CD4-positive, alpha-beta T cell treated with Interleukin-6 at 100 ng/mL for 8 hours (primary cell): ENCODE measurements at regions not wholly inside any gene's neighbourhood (a gene's known extent, or its start where the extent isn't known, plus 50 kb on each side); places are given as distances from the start of the nearest gene placed in this dataset.
"Not testable (repeated sequence)": the region's sequence is repeated elsewhere in the genome, so short reads cannot be mapped to it uniquely, and the experiment has no call there.

Experiments
- DNase-seq: peaks from one replicate; pipeline ENCODE4 v3.0.0-alpha.2; 2020; ENCODE audit warnings: mixed read lengths, low spot score

- DNase-seq: no peak
Observed at GRCh38 chrX:39472161-39472560, 625.6 kb downstream of the BCOR start.

- DNase-seq: no peak
Observed at GRCh38 chrX:39473812-39474211, 623.9 kb downstream of the BCOR start.

GRCh38 chrX:39475372-39475771, 622.4 kb downstream of the BCOR start:
- DNase-seq: no peak

- DNase-seq: no peak
Observed at GRCh38 chrX:39476604-39477021, 621.1 kb downstream of the BCOR start.

- no peak for DNase-seq
Observed at GRCh38 chrX:39477031-39477761, 620.6 kb downstream of the BCOR start.

- DNase-seq: peak; percentile 10
Observed at GRCh38 chrX:39477762-39478120, 620.0 kb downstream of the BCOR start.

GRCh38 chrX:39479856-39480255, 617.9 kb downstream of the BCOR start:
- no peak for DNase-seq

GRCh38 chrX:39480963-39481362, 616.8 kb downstream of the BCOR start:
- no peak for DNase-seq

GRCh38 chrX:39481621-39482020, 616.1 kb downstream of the BCOR start:
- DNase-seq: no peak

GRCh38 chrX:39484159-39485068, 613.3 kb downstream of the BCOR start:
- no peak for DNase-seq

- no peak for DNase-seq
Observed at GRCh38 chrX:39487166-39487968, 610.4 kb downstream of the BCOR start.

GRCh38 chrX:39487969-39488330, 609.8 kb downstream of the BCOR start:
- DNase-seq: no peak

- peak; percentile 68 for DNase-seq
Observed at GRCh38 chrX:39491548-39492297, 606.0 kb downstream of the BCOR start.

- no peak for DNase-seq
Observed at GRCh38 chrX:39492497-39493162, 605.1 kb downstream of the BCOR start.

- no peak for DNase-seq
Observed at GRCh38 chrX:39493168-39493567, 604.6 kb downstream of the BCOR start.

GRCh38 chrX:39497117-39497516, 600.6 kb downstream of the BCOR start:
- not testable (repeated sequence) for DNase-seq

GRCh38 chrX:39497702-39498265, 600.0 kb downstream of the BCOR start:
- no peak for DNase-seq

- no peak for DNase-seq
Observed at GRCh38 chrX:39499996-39500395, 597.8 kb downstream of the BCOR start.

- no peak for DNase-seq
Observed at GRCh38 chrX:39501822-39502221, 595.9 kb downstream of the BCOR start.

GRCh38 chrX:39502486-39502885, 595.3 kb downstream of the BCOR start:
- no peak for DNase-seq

- DNase-seq: no peak
Observed at GRCh38 chrX:39504227-39504626, 593.5 kb downstream of the BCOR start.
